HG03432 (cell line): ENCODE measurements at regions not wholly inside any gene's neighbourhood (a gene's known extent, or its start where the extent isn't known, plus 50 kb on each side); places are given as distances from the start of the nearest gene placed in this dataset.
"Not testable (repeated sequence)": the region's sequence is repeated elsewhere in the genome, so short reads cannot be mapped to it uniquely, and the experiment has no call there.

ENCODE experiments used
- ATAC-seq: cut with Tn5 transposase; IDR thresholded peaks from one replicate; pipeline ENCODE4 v1.9.1; 2021; ENCODE audit warnings: mild to moderate bottlenecking, moderate library complexity; ENCODE audit not compliant: unreplicated experiment

- no peak for ATAC-seq
These were observed 162.0 kb upstream of the ATP6AP2 start for GRCh38 chrX:40418813-40419195.

DNA sequence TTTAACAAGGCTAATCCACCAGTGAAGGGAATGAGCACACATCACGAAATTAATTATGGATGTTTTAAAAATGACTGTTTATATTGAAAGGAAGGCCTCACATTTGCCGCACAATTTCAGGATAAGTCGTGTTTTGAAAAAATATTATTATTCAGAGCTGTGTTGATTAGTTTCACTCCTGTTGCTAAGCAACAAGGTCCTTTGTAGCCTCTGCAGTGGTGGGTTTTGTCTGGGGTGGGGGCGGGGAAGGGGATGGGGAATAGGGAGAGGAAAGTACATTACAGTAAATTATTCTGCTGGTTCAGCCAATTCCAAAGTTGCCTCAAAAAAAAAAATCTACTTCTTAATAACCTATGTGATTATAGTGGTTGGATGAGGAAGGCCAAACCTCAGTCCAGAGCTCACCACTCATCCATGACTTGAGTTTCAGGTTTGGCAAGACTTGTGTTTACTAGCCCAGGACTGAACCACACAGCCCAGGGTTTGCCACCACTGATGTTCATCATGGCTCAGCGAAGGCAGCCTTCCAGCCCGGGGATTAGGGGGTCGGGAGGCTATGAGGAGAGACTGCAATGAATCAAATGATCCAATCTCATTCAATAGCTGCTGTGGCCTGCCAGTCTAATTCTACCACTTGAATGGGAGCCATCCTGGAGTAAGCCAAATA lies 162.5 kb upstream of the ATP6AP2 start:
- ATAC-seq = no peak

GRCh38 chrX:40415675-40416074 lies 165.1 kb upstream of the ATP6AP2 start:
- no peak for ATAC-seq

GRCh38 chrX:40414335-40414734 lies 166.4 kb upstream of the ATP6AP2 start:
- no peak for ATAC-seq

- ATAC-seq = no peak
These were observed 169.2 kb upstream of the ATP6AP2 start for GRCh38 chrX:40411340-40412111.

DNA sequence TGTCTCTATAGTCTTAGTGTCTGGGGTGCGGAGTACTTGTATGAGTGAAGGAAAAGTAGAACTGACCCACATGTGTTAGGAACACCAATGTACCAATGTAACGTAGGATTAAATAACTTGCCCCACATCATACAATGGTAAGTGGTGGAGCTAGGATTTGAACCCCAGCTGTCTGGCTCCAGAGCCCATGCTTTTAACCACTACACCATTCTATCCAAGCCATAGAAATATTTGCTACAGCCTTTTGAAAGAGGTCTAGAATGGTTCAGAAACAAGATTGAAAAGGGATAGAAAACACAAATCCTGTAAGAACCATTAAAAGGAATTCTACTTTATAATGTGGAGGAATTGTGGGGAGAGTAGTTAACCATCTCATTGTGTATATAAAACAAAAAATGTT lies 169.9 kb upstream of the ATP6AP2 start:
- no peak for ATAC-seq

DNA sequence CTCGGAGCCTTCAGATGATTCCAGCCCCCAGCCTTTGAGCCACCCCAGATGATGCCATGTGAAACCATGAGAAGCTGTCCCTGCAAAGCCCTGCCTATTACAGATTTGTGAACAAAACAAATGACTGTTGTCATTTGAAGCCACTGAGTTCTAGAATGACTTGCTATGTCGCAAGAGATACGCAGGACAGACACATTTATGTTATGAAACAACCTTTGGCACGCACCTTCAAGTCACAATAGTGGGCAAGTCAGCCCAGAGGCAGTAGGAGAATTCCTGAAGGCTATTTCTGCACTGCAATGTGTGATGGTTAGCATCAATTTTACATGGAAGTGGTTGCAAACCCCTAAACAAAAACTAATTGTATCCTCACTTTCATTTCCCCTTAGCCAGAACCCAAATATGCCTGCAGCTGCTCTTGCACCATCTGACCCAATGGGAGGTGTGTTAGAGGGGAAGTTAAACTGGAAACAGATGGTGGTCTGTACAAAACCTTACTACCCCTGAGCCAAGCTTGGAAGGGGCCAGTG lies 174.4 kb upstream of the ATP6AP2 start:
- ATAC-seq = no peak

DNA sequence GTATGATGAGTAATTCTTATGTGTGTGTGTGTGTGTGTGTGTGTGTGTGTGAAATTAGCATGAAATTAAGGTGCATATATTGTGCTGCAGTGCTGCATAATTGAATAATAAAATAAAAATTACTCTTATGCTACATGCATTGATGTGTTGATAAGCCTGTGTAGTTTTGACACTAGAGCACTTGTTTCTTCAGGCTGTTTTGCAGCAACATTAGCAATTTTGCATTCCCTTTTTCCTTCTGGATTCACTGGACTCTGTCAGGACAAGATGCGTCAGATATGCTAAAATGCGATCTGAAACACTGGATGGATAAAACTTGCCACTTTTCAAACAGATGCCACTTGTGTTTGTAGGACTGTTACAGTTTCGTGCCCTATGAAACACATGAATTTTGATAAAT lies 175.4 kb upstream of the ATP6AP2 start:
- ATAC-seq = no peak

- no peak for ATAC-seq
These were observed 177.0 kb upstream of the ATP6AP2 start for GRCh38 chrX:40403757-40404156.

- peak; percentile 63 for ATAC-seq
These were observed 177.8 kb upstream of the ATP6AP2 start for GRCh38 chrX:40402831-40403533.

GRCh38 chrX:40395102-40395501 lies 185.7 kb upstream of the ATP6AP2 start:
- no peak for ATAC-seq

GRCh38 chrX:40394302-40394701 lies 186.5 kb upstream of the ATP6AP2 start:
- ATAC-seq = no peak

- ATAC-seq = no peak
These were observed 188.2 kb upstream of the ATP6AP2 start for GRCh38 chrX:40392599-40392998.

GRCh38 chrX:40391662-40392061 lies 189.1 kb upstream of the ATP6AP2 start:
- ATAC-seq = no peak

DNA sequence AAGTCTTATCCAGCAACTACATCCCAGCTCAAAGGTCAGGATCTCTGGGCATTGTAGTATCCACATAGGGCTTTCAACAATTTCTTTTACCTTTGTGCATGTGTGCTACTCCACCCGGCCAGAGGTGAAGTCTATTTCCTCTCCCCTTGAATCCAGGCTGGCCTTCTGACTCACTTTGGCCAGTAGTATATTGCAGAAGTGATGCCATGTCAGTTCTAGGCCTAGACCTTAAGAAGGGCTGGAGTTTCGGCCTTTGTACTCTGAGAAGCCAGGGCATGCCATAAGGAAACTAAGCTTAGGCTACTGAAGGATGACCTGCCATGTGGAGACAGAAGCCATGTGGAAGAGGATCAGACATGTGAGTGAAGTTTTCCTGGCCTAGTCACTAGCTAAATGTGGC lies 191.2 kb upstream of the ATP6AP2 start:
- ATAC-seq = no peak

- no peak for ATAC-seq
These were observed 192.3 kb upstream of the ATP6AP2 start for GRCh38 chrX:40388441-40388840.

DNA sequence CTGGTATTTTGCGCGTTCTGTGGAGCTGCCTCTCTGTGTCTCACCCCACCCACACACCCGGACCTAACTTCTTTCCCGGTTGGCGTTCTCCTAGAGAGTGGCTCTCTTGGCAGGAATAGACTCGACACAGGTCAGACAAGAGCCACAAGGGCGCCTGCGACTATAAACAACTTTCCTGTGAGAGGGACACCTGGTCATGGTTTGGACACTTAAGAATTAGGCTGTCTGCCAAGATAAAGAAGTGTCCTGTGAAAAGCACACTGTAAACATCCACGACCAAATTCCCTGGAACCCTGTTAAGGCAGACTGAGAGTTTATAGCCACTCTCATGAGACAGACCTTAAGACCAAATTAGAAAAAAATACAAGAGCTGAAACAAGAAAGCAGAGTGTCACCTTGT lies 192.9 kb upstream of the ATP6AP2 start:
- not testable (repeated sequence) for ATAC-seq

- not testable (repeated sequence) for ATAC-seq
These were observed 193.5 kb upstream of the ATP6AP2 start for GRCh38 chrX:40387311-40387710.

DNA sequence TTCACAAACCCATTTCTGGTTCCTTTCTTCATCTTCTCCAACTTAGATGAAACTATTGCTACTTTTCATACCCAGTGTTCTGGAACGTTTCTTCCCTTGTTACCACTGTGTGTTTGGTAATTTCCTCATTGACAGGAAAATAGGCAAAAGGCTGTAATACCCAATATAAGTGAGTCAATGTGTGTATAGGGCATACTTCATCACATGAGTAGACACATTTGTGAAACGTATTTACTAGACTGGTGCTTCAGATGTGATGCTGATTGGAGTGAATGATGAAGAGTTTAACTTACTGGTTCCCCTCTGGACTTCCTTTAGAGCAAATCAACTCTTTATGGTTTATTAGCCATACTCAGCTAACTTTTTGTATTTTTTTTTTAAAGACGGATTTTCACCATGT lies 195.1 kb upstream of the ATP6AP2 start:
- no peak for ATAC-seq

GRCh38 chrX:40385256-40385655 lies 195.5 kb upstream of the ATP6AP2 start:
- ATAC-seq = no peak

GRCh38 chrX:40383969-40384368 lies 196.8 kb upstream of the ATP6AP2 start:
- ATAC-seq = peak; percentile 50

GRCh38 chrX:40383360-40383759 lies 197.4 kb upstream of the ATP6AP2 start:
- ATAC-seq = no peak
